HG03342 (cell line): ENCODE measurements at regions not wholly inside any gene's neighbourhood (a gene's known extent, or its start where the extent isn't known, plus 50 kb on each side); places are given as distances from the start of the nearest gene placed in this dataset.

ENCODE experiments used
- ATAC-seq: cut with Tn5 transposase; IDR thresholded peaks from one replicate; pipeline ENCODE4 v1.9.1; 2021; ENCODE audit warnings: mild to moderate bottlenecking, moderate library complexity; ENCODE audit not compliant: unreplicated experiment

- ATAC-seq = no peak
These were observed 332.1 kb downstream of the C16orf95 start for GRCh38 chr16:86984991-86985647.

GRCh38 chr16:86985648-86986015, 331.6 kb downstream of the C16orf95 start:
- ATAC-seq = no peak

GRCh38 chr16:86986136-86986535, 331.1 kb downstream of the C16orf95 start:
- no peak for ATAC-seq

- no peak for ATAC-seq
These were observed 330.2 kb downstream of the C16orf95 start for GRCh38 chr16:86986809-86987487.

GRCh38 chr16:86987746-86988670, 329.2 kb downstream of the C16orf95 start:
- ATAC-seq = no peak

GRCh38 chr16:86988920-86989696, 328.1 kb downstream of the C16orf95 start:
- ATAC-seq = no peak

GRCh38 chr16:86990451-86990850, 326.7 kb downstream of the C16orf95 start:
- ATAC-seq = no peak

GRCh38 chr16:86991679-86992078, 325.5 kb downstream of the C16orf95 start:
- ATAC-seq = no peak

GRCh38 chr16:86992587-86992986, 324.6 kb downstream of the C16orf95 start:
- ATAC-seq = no peak

- ATAC-seq = no peak
These were observed 323.6 kb downstream of the C16orf95 start for GRCh38 chr16:86993426-86994110.

GRCh38 chr16:86994215-86994614, 323.0 kb downstream of the C16orf95 start:
- ATAC-seq = no peak

- ATAC-seq = no peak
These were observed 322.5 kb downstream of the C16orf95 start for GRCh38 chr16:86994651-86995171.

- no peak for ATAC-seq
These were observed 321.7 kb downstream of the C16orf95 start for GRCh38 chr16:86995456-86995855.

GRCh38 chr16:86996081-86996480, 321.1 kb downstream of the C16orf95 start:
- ATAC-seq = no peak

- no peak for ATAC-seq
These were observed 320.1 kb downstream of the C16orf95 start for GRCh38 chr16:86997058-86997457.

GRCh38 chr16:86998196-86999001, 318.8 kb downstream of the C16orf95 start:
- no peak for ATAC-seq

- no peak for ATAC-seq
These were observed 317.2 kb downstream of the C16orf95 start for GRCh38 chr16:87000001-87000400.

- ATAC-seq = no peak
These were observed 314.3 kb downstream of the C16orf95 start for GRCh38 chr16:87002717-87003413.

- no peak for ATAC-seq
These were observed 313.8 kb downstream of the C16orf95 start for GRCh38 chr16:87003414-87003755.
